SK-N-SH treated with all-trans-retinoic acid at 6 μM for 48 hours (cell line): ENCODE measurements at regions not wholly inside any gene's neighbourhood (a gene's known extent, or its start where the extent isn't known, plus 50 kb on each side); places are given as distances from the start of the nearest gene placed in this dataset.

ENCODE experiments used
- OSR1 ChIP-seq: fragments of 250-450 bp; sonication (Bioruptor Pico); IDR thresholded peaks from 2 replicates; pipeline ENCODE4 v1.8.0; 2022; ENCODE audit warnings: moderate library complexity, mild to moderate bottlenecking, inconsistent platforms
- ZNF565 ChIP-seq: fragments of 450-650 bp; formaldehyde crosslinking; conservative IDR thresholded peaks from 2 replicates; pipeline ENCODE4 v1.5.0; 2020; ENCODE audit warnings: low read depth, mild to moderate bottlenecking, moderate library complexity
- ZNF8 ChIP-seq: fragments of 450-650 bp; formaldehyde crosslinking; IDR thresholded peaks from 2 replicates; pipeline ENCODE4 v1.5.0; 2020; ENCODE audit warnings: mild to moderate bottlenecking, moderate library complexity

DNA sequence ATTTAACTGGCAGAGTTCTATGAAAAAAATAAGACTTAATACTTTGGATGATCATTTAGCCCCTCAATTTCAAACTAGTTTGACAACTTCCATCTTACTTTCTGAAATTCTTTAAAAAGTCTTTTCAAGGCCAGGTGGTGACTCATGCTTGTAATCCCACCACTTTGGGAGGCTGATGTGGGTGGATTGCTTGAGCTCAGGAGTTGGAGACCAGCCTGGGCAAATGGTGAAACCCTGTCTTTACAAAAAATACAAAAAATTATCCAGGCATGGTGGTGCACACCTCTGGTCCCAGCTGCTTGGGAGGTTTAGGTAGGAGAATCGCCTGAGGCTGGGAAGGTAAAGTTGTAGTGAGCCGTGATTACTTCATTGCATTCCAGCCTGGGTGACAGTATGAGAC, 154.4 kb downstream of the TANC2 start:
- TF ChIP-seq ZNF8 (CRISPR knock-in tag) (no peak), ZNF565 (no peak), OSR1 (CRISPR knock-in tag) (no peak)
